Gastrocnemius medialis (tissue), 4 donors: ENCODE measurements at regions not wholly inside any gene's neighbourhood (a gene's known extent, or its start where the extent isn't known, plus 50 kb on each side); places are given as distances from the start of the nearest gene placed in this dataset.

Source experiments
- ATAC-seq, 2 donors: fragments of 150-250 bp; one replicate each; pipeline ENCODE4 v1.9.1; 2016
- DNase-seq, 2 donors: peaks; one replicate each; pipeline ENCODE4 v3.0.0-alpha.2; 2019
- H3K27ac ChIP-seq, 4 donors: fragments of 200-600 bp; sonication (generic); 1 replicate in 1 of 4; 2 replicates in 3 of 4; pipeline ENCODE4 v1.5.1; 2016 to 2018; ENCODE audit warnings: mild to moderate bottlenecking in 2 of 4, moderate library complexity in 1 of 4
- H3K27me3 ChIP-seq, 3 donors: fragments of 200-600 bp; sonication (generic) in 2 of 3; 1 replicate in 1 of 3; 2 replicates in 2 of 3; pipeline versions ENCODE4 v1.5.1 to v1.6.0; 2016 to 2019; ENCODE audit warnings: mild to moderate bottlenecking in 1 of 3, moderate library complexity in 1 of 3
- H3K36me3 ChIP-seq, 2 donors: fragments of 200-600 bp; sonication (generic) in 1 of 2; one replicate each; pipeline ENCODE4 v1.5.1; 2017 to 2018
- H3K4me1 ChIP-seq, 2 donors: fragments of 200-600 bp; sonication (generic) in 1 of 2; one replicate each; pipeline ENCODE4 v1.5.1; 2016 to 2017; ENCODE audit warnings: mild to moderate bottlenecking in 2 of 2
- H3K4me3 ChIP-seq, 4 donors: fragments of 200-600 bp; sonication (generic) in 3 of 4; 1 replicate in 1 of 4; 2 replicates in 3 of 4; pipeline ENCODE4 v1.5.1; 2016 to 2019; ENCODE audit warnings: mild to moderate bottlenecking in 2 of 4
- H3K9me3 ChIP-seq, 3 donors: fragments of 200-600 bp; sonication (generic) in 2 of 3; 1 replicate in 1 of 3; 2 replicates in 2 of 3; pipeline ENCODE4 v1.5.1; 2016 to 2019
- CTCF ChIP-seq, 5 experiments: fragments of 450-650 bp in 3 of 5; fragments of 200-600 bp in 2 of 5; sonication (generic) in 2 of 5; IDR thresholded peaks in 4 of 5; conservative IDR thresholded peaks in 1 of 5; 1 replicate in 4 of 5; 2 replicates in 1 of 5; pipeline ENCODE4 v1.5.1; 2016 to 2019; ENCODE audit warnings: antibody characterized with exemption in 5 of 5, mild to moderate bottlenecking in 3 of 5, moderate library complexity in 3 of 5
- POLR2A ChIP-seq, 2 donors: fragments of 450-650 bp; IDR thresholded peaks; one replicate each; pipeline ENCODE4 v1.6.1; 2017; ENCODE audit warnings: antibody characterized with exemption in 2 of 2, mild to moderate bottlenecking in 2 of 2, moderate library complexity in 2 of 2
- in situ Hi-C, 4 donors: fragments of 200-750 bp; cut with MboI; loops; one replicate each; pipeline versions ENCODE4 v1.15.0 to v1.8.0; 2017; ENCODE audit warnings: low sequenced_read_pairs in 4 of 4
- intact Hi-C: fragments of 100-400 bp; cut with DNase I; formaldehyde crosslinking; loops from one replicate; pipeline ENCODE4 v1.15.1; 2023; ENCODE audit warnings: low total_unique reads

GRCh38 chr1:99361406-99361805 is 97.1 kb downstream of the PLPPR4 start:
- intact Hi-C loops (no loop called here), in situ Hi-C loops (no loop called here)
- Histone ChIP-seq H3K27ac (no peak overlapping the region), H3K27me3 (no peaks in the 10 kb centered on the region), H3K9me3 (no peaks in the 10 kb centered on the region), H3K4me3 (no peak overlapping the region), H3K4me1 (no peaks in the 10 kb centered on the region), H3K36me3 (no peaks in the 10 kb centered on the region)
- no peak for ATAC-seq
- DNase-seq: no peak
- TF ChIP-seq POLR2A (IDR thresholded peaks at IDR 0.05) (no peak), CTCF (IDR thresholded peaks at IDR 0.05 in 4 of 5, conservative IDR thresholded peaks at IDR 0.05 in 1 of 5) (no peak)

- intact Hi-C loops: no loop called here
These were observed 99.2 kb downstream of the PLPPR4 start for GRCh38 chr1:99363531-99363930.

GRCh38 chr1:99365141-99365540 is 100.8 kb downstream of the PLPPR4 start:
- Histone ChIP-seq H3K27me3 (no peaks in the 10 kb centered on the region), H3K4me3 (no peak overlapping the region), H3K27ac (no peak overlapping the region), H3K36me3 (no peaks in the 10 kb centered on the region), H3K4me1 (no peaks in the 10 kb centered on the region), H3K9me3 (no peaks in the 10 kb centered on the region)
- in situ Hi-C loops: no loop called here
- intact Hi-C loops: no loop called here
- TF ChIP-seq CTCF (IDR thresholded peaks at IDR 0.05 in 4 of 5, conservative IDR thresholded peaks at IDR 0.05 in 1 of 5) (no peak), POLR2A (IDR thresholded peaks at IDR 0.05) (no peak)
- no peak for DNase-seq
- no peak for ATAC-seq

More at GRCh38 chr1:99363531-99363930, 99.2 kb downstream of the PLPPR4 start:
- no peak for TF ChIP-seq CTCF (IDR thresholded peaks at IDR 0.05 in 4 of 5, conservative IDR thresholded peaks at IDR 0.05 in 1 of 5)
- no peak for TF ChIP-seq POLR2A (IDR thresholded peaks at IDR 0.05)
- Histone ChIP-seq H3K9me3 (no peaks in the 10 kb centered on the region), H3K27me3 (no peaks in the 10 kb centered on the region), H3K4me3 (no peak overlapping the region), H3K27ac (no peak overlapping the region), H3K36me3 (no peaks in the 10 kb centered on the region), H3K4me1 (no peaks in the 10 kb centered on the region)
- DNase-seq (no peak), ATAC-seq (no peak)
- in situ Hi-C loops: no loop called here

- intact Hi-C loops: no loop called here
These were observed 101.3 kb downstream of the PLPPR4 start for GRCh38 chr1:99365545-99365944.

More at GRCh38 chr1:99365545-99365944, 101.3 kb downstream of the PLPPR4 start:
- Histone ChIP-seq H3K4me1 (no peaks in the 10 kb centered on the region), H3K4me3 (no peak overlapping the region), H3K27me3 (no peaks in the 10 kb centered on the region), H3K36me3 (no peaks in the 10 kb centered on the region), H3K9me3 (no peaks in the 10 kb centered on the region), H3K27ac (no peak overlapping the region)
- in situ Hi-C loops: no loop called here
- no peak for DNase-seq
- no peak for ATAC-seq
- TF ChIP-seq CTCF (IDR thresholded peaks at IDR 0.05 in 4 of 5, conservative IDR thresholded peaks at IDR 0.05 in 1 of 5) (no peak), POLR2A (IDR thresholded peaks at IDR 0.05) (no peak)
